ENCODE measurements at regions not wholly inside any gene's neighbourhood (a gene's known extent, or its start where the extent isn't known, plus 50 kb on each side); places are given as distances from the start of the nearest gene placed in this dataset.

DNA sequence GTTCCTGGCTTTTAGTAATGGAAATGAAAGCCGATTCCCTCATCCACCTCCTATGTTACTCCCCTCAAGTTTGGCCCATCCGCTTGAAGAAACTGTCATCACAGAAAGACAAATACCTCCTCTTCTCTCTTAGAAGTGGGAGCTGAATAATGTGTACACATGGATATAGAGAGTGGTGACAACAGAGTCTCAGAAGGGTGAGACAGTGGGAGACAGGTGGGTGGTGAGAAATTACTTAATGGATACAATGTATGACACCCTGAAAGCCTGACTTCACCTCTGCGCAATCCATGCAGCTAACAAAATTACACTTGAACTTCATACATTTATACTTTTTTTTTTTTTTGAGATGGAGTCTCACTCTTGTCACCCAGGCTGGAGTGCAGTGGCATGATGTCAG, 217.5 kb downstream of the SKIDA1 start:
- TF ChIP-seq, protein P1, sequence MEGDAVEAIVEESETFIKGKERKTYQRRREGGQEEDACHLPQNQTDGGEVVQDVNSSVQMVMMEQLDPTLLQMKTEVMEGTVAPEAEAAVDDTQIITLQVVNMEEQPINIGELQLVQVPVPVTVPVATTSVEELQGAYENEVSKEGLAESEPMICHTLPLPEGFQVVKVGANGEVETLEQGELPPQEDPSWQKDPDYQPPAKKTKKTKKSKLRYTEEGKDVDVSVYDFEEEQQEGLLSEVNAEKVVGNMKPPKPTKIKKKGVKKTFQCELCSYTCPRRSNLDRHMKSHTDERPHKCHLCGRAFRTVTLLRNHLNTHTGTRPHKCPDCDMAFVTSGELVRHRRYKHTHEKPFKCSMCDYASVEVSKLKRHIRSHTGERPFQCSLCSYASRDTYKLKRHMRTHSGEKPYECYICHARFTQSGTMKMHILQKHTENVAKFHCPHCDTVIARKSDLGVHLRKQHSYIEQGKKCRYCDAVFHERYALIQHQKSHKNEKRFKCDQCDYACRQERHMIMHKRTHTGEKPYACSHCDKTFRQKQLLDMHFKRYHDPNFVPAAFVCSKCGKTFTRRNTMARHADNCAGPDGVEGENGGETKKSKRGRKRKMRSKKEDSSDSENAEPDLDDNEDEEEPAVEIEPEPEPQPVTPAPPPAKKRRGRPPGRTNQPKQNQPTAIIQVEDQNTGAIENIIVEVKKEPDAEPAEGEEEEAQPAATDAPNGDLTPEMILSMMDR (IDR thresholded peaks at IDR 0.05; ENCODE audit: low read depth, low read length, missing control alignments), result no peak
- no peak for DNase-seq (ENCODE audit: extremely low read depth, low read depth)
- H3K4me3 ChIP-seq (replicated peaks; ENCODE audit: low read depth, low read length), result no peak overlapping the region

- H3K4me3 ChIP-seq (replicated peaks; ENCODE audit: low read depth, low read length), result no peak overlapping the region
- TF ChIP-seq, protein P1 (IDR thresholded peaks at IDR 0.05; ENCODE audit: low read depth, low read length, missing control alignments), result no peak
- no peak for DNase-seq (ENCODE audit: extremely low read depth, low read depth)
Observed at GRCh38 chr10:21304608-21305007, 220.9 kb downstream of the SKIDA1 start.

- no peak for DNase-seq (ENCODE audit: extremely low read depth, low read depth)
- TF ChIP-seq, protein P1 (IDR thresholded peaks at IDR 0.05; ENCODE audit: low read depth, low read length, missing control alignments), result no peak
- H3K4me3 ChIP-seq (replicated peaks; ENCODE audit: low read depth, low read length), result no peak overlapping the region
Observed at GRCh38 chr10:21304198-21304597, 221.3 kb downstream of the SKIDA1 start.

GRCh38 chr10:21300551-21300950, 224.9 kb downstream of the SKIDA1 start:
- H3K4me3 ChIP-seq (replicated peaks; ENCODE audit: low read depth, low read length), result no peak overlapping the region
- TF ChIP-seq, protein P1 (IDR thresholded peaks at IDR 0.05; ENCODE audit: low read depth, low read length, missing control alignments), result no peak
- DNase-seq (ENCODE audit: extremely low read depth, low read depth), result no peak

GRCh38 chr10:21299330-21299729, 226.2 kb downstream of the SKIDA1 start:
- TF ChIP-seq, protein P1 (IDR thresholded peaks at IDR 0.05; ENCODE audit: low read depth, low read length, missing control alignments), result no peak
- no peak overlapping the region for H3K4me3 ChIP-seq (replicated peaks; ENCODE audit: low read depth, low read length)
- no peak for DNase-seq (ENCODE audit: extremely low read depth, low read depth)

GRCh38 chr10:21298701-21299100, 226.8 kb downstream of the SKIDA1 start:
- DNase-seq (ENCODE audit: extremely low read depth, low read depth), result no peak
- H3K4me3 ChIP-seq (replicated peaks; ENCODE audit: low read depth, low read length), result no peak overlapping the region
- TF ChIP-seq, protein P1 (IDR thresholded peaks at IDR 0.05; ENCODE audit: low read depth, low read length, missing control alignments), result no peak

All from HFF-Myc (cell line).